CD4-positive, CD25-positive, alpha-beta regulatory T cell (primary cell): ENCODE measurements at regions not wholly inside any gene's neighbourhood (a gene's known extent, or its start where the extent isn't known, plus 50 kb on each side); places are given as distances from the start of the nearest gene placed in this dataset.
A peak's percentile ranks its signal among the peaks of the same experiment; 100 is the strongest.

Source experiments
- ATAC-seq, 2 donors: fragments of 150-1000 bp; cut with Tn5 transposase; one replicate each; pipeline ENCODE4 v1.10.0; 2021; ENCODE audit warnings: low read depth in 2 of 2, moderate number of reproducible peaks in 2 of 2, moderate library complexity in 1 of 2
- DNase-seq, 3 donors: peaks; one replicate each; pipeline versions ENCODE4 v3.0.0 to v3.0.0-alpha.2; 2012 to 2022; ENCODE audit warnings: mixed read lengths in 1 of 3
- H3K27ac ChIP-seq: one replicate; pipeline ENCODE4 v1.7.0; 2013; ENCODE audit warnings: mild to moderate bottlenecking, low read length; ENCODE audit not compliant: insufficient read depth, poor library complexity, severe bottlenecking
- H3K27me3 ChIP-seq: one replicate; pipeline ENCODE4 v1.7.0; 2013; ENCODE audit warnings: low read length; ENCODE audit not compliant: control insufficient read depth, insufficient read depth
- H3K36me3 ChIP-seq: one replicate; pipeline ENCODE4 v1.7.0; 2013; ENCODE audit warnings: mild to moderate bottlenecking, low read length, moderate library complexity; ENCODE audit not compliant: control insufficient read depth, insufficient read depth
- H3K4me1 ChIP-seq: 2 replicates; pipeline ENCODE4 v1.7.0; 2013; ENCODE audit warnings: mild to moderate bottlenecking, low read length; ENCODE audit not compliant: insufficient read depth, control insufficient read depth, poor library complexity, severe bottlenecking
- H3K4me3 ChIP-seq: one replicate; pipeline ENCODE4 v1.7.0; 2013; ENCODE audit warnings: low read depth, mild to moderate bottlenecking, low read length, moderate library complexity
- H3K9me3 ChIP-seq, 2 experiments: 1 replicate in 1 of 2; 2 replicates in 1 of 2; pipeline ENCODE4 v1.7.0; 2013; ENCODE audit warnings: low read length in 2 of 2, mild to moderate bottlenecking in 1 of 2, moderate library complexity in 1 of 2; ENCODE audit not compliant: control insufficient read depth in 2 of 2
- H3K27ac Mint-ChIP-seq, 3 donors: one replicate each; pipeline ENCODE4 v1.8.0; 2020 to 2022; ENCODE audit warnings: mild to moderate bottlenecking in 3 of 3, mixed read lengths in 3 of 3, moderate library complexity in 2 of 3
- H3K27me3 Mint-ChIP-seq: one replicate; pipeline ENCODE4 v1.8.0; 2022; ENCODE audit warnings: mild to moderate bottlenecking, mixed read lengths
- H3K36me3 Mint-ChIP-seq: one replicate; pipeline ENCODE4 v1.8.0; 2020; ENCODE audit warnings: mixed read lengths
- H3K4me1 Mint-ChIP-seq, 4 donors: one replicate each; pipeline ENCODE4 v1.8.0; 2020 to 2022; ENCODE audit warnings: mixed read lengths in 4 of 4, mild to moderate bottlenecking in 1 of 4
- H3K4me3 Mint-ChIP-seq, 4 donors: one replicate each; pipeline ENCODE4 v1.8.0; 2020 to 2022; ENCODE audit warnings: mild to moderate bottlenecking in 4 of 4, mixed read lengths in 4 of 4, moderate library complexity in 3 of 4
- H3K9me3 Mint-ChIP-seq, 7 donors: one replicate each; pipeline ENCODE4 v1.8.0; 2020 to 2022; ENCODE audit warnings: mixed read lengths in 7 of 7, mild to moderate bottlenecking in 3 of 7, moderate library complexity in 2 of 7

- Mint-ChIP-seq H3K9me3 (peaks cover 0 to 4% (median 0%) of the 10 kb centered on the region in 7 donors), H3K27me3 (no peaks in the 10 kb centered on the region), H3K27ac (no peak overlapping the region), H3K4me1 (no peaks in the 10 kb centered on the region), H3K36me3 (no peaks in the 10 kb centered on the region), H3K4me3 (no peak overlapping the region)
- H3K27me3 ChIP-seq: no peaks in the 10 kb centered on the region
- peaks cover 0 to 4% of the 10 kb centered on the region in 2 experiments for H3K9me3 ChIP-seq
- H3K4me3 ChIP-seq: no peak overlapping the region
- DNase-seq: no peak
- no peak overlapping the region for H3K27ac ChIP-seq
- H3K36me3 ChIP-seq: no peaks in the 10 kb centered on the region
- ATAC-seq: no peak
- H3K4me1 ChIP-seq: no peaks in the 10 kb centered on the region
Observed at GRCh38 chr11:81673001-81673400, 1060.7 kb downstream of the FAM181B start.

GRCh38 chr11:81669935-81670543, 1063.6 kb downstream of the FAM181B start:
- no peaks in the 10 kb centered on the region for H3K9me3 ChIP-seq
- H3K9me3 Mint-ChIP-seq: peaks cover 0 to 2% (median 0%) of the 10 kb centered on the region in 7 donors
- no peaks in the 10 kb centered on the region for H3K4me1 ChIP-seq
- ATAC-seq (no peak), DNase-seq (no peak)
- H3K27ac Mint-ChIP-seq: no peak overlapping the region
- no peak overlapping the region for H3K4me3 ChIP-seq
- no peaks in the 10 kb centered on the region for H3K36me3 ChIP-seq
- no peak overlapping the region for H3K27ac ChIP-seq
- H3K4me3 Mint-ChIP-seq: no peak overlapping the region
- H3K27me3 ChIP-seq: no peaks in the 10 kb centered on the region
- no peaks in the 10 kb centered on the region for H3K4me1 Mint-ChIP-seq
- no peaks in the 10 kb centered on the region for H3K36me3 Mint-ChIP-seq
- H3K27me3 Mint-ChIP-seq: no peaks in the 10 kb centered on the region

GRCh38 chr11:81658722-81659121, 1074.9 kb downstream of the FAM181B start:
- Histone ChIP-seq H3K4me1 (no peaks in the 10 kb centered on the region), H3K27ac (no peak overlapping the region), H3K4me3 (no peak overlapping the region), H3K27me3 (no peaks in the 10 kb centered on the region), H3K36me3 (no peaks in the 10 kb centered on the region), H3K9me3 (no peaks in the 10 kb centered on the region)
- Mint-ChIP-seq H3K4me3 (no peak overlapping the region), H3K9me3 (peaks cover 0 to 17% (median 3%) of the 10 kb centered on the region in 7 donors), H3K36me3 (no peaks in the 10 kb centered on the region), H3K27me3 (peaks cover 4% of the 10 kb centered on the region), H3K27ac (no peak overlapping the region), H3K4me1 (no peaks in the 10 kb centered on the region)
- DNase-seq (peak in 1 of 3 donors; percentile 28), ATAC-seq (no peak)

- ATAC-seq (no peak), DNase-seq (no peak)
- Histone ChIP-seq H3K36me3 (no peaks in the 10 kb centered on the region), H3K27me3 (no peaks in the 10 kb centered on the region), H3K4me3 (no peak overlapping the region), H3K27ac (no peak overlapping the region), H3K9me3 (no peaks in the 10 kb centered on the region), H3K4me1 (no peaks in the 10 kb centered on the region)
- Mint-ChIP-seq H3K9me3 (peaks cover 0 to 17% (median 2%) of the 10 kb centered on the region in 7 donors), H3K4me3 (no peak overlapping the region), H3K27ac (no peak overlapping the region), H3K36me3 (no peaks in the 10 kb centered on the region), H3K4me1 (no peaks in the 10 kb centered on the region), H3K27me3 (peaks cover 4% of the 10 kb centered on the region)
Observed at GRCh38 chr11:81655351-81655750, 1078.3 kb downstream of the FAM181B start.

GRCh38 chr11:81647374-81647773, 1086.3 kb downstream of the FAM181B start:
- Histone ChIP-seq H3K36me3 (no peaks in the 10 kb centered on the region), H3K9me3 (no peaks in the 10 kb centered on the region), H3K27me3 (no peaks in the 10 kb centered on the region), H3K4me3 (no peak overlapping the region), H3K27ac (no peak overlapping the region), H3K4me1 (no peaks in the 10 kb centered on the region)
- Mint-ChIP-seq H3K4me3 (no peak overlapping the region), H3K9me3 (no peaks in the 10 kb centered on the region), H3K4me1 (peaks cover 0 to 4% (median 0%) of the 10 kb centered on the region in 4 donors), H3K27ac (no peak overlapping the region), H3K36me3 (no peaks in the 10 kb centered on the region), H3K27me3 (peaks cover 8% of the 10 kb centered on the region)
- ATAC-seq: no peak
- no peak for DNase-seq

GRCh38 chr11:81644239-81644840, 1089.3 kb downstream of the FAM181B start:
- Histone ChIP-seq H3K4me3 (no peak overlapping the region), H3K9me3 (no peaks in the 10 kb centered on the region), H3K27me3 (no peaks in the 10 kb centered on the region), H3K36me3 (no peaks in the 10 kb centered on the region), H3K27ac (no peak overlapping the region), H3K4me1 (no peaks in the 10 kb centered on the region)
- peak; percentile 25 to 53 for ATAC-seq
- peak in 2 of 3 donors; percentile 33 to 37 for DNase-seq
- H3K9me3 Mint-ChIP-seq: no peaks in the 10 kb centered on the region
- H3K4me1 Mint-ChIP-seq: peaks cover 0 to 4% (median 0%) of the 10 kb centered on the region in 4 donors
- H3K27ac Mint-ChIP-seq: no peak overlapping the region
- H3K27me3 Mint-ChIP-seq: peaks cover 8% of the 10 kb centered on the region
- H3K36me3 Mint-ChIP-seq: no peaks in the 10 kb centered on the region
- H3K4me3 Mint-ChIP-seq: no peak overlapping the region

- DNase-seq (no peak), ATAC-seq (no peak)
- H3K4me3 ChIP-seq: no peak overlapping the region
- no peak overlapping the region for H3K27ac Mint-ChIP-seq
- no peaks in the 10 kb centered on the region for H3K9me3 Mint-ChIP-seq
- no peaks in the 10 kb centered on the region for H3K36me3 ChIP-seq
- no peaks in the 10 kb centered on the region for H3K9me3 ChIP-seq
- no peaks in the 10 kb centered on the region for H3K27me3 Mint-ChIP-seq
- no peaks in the 10 kb centered on the region for H3K27me3 ChIP-seq
- no peaks in the 10 kb centered on the region for H3K4me1 ChIP-seq
- H3K36me3 Mint-ChIP-seq: no peaks in the 10 kb centered on the region
- H3K27ac ChIP-seq: no peak overlapping the region
- no peaks in the 10 kb centered on the region for H3K4me1 Mint-ChIP-seq
- no peak overlapping the region for H3K4me3 Mint-ChIP-seq
Observed at GRCh38 chr11:81634483-81634882, 1099.2 kb downstream of the FAM181B start.

- peaks cover 0 to 4% (median 0%) of the 10 kb centered on the region in 7 donors for H3K9me3 Mint-ChIP-seq
- ATAC-seq: no peak
Observed at GRCh38 chr11:81602508-81602907, 1131.2 kb downstream of the FAM181B start.

More at GRCh38 chr11:81602508-81602907, 1131.2 kb downstream of the FAM181B start:
- no peak for DNase-seq
- Mint-ChIP-seq H3K4me1 (no peaks in the 10 kb centered on the region), H3K36me3 (no peaks in the 10 kb centered on the region), H3K27ac (no peak overlapping the region), H3K4me3 (no peak overlapping the region), H3K27me3 (no peaks in the 10 kb centered on the region)
- Histone ChIP-seq H3K9me3 (no peaks in the 10 kb centered on the region), H3K36me3 (no peaks in the 10 kb centered on the region), H3K27me3 (no peaks in the 10 kb centered on the region), H3K27ac (no peak overlapping the region), H3K4me3 (no peak overlapping the region), H3K4me1 (no peaks in the 10 kb centered on the region)
